ENCODE measurements at regions not wholly inside any gene's neighbourhood (a gene's known extent, or its start where the extent isn't known, plus 50 kb on each side); places are given as distances from the start of the nearest gene placed in this dataset.

GRCh38 chr11:92662601-92663360, 306.7 kb upstream of the MTNR1B start:
- no peak for DNase-seq (ENCODE audit: low spot score)

- no peak for DNase-seq (ENCODE audit: low spot score)
These were observed 305.9 kb upstream of the MTNR1B start for GRCh38 chr11:92663539-92663938.

- DNase-seq (ENCODE audit: low spot score), result no peak
These were observed 301.8 kb upstream of the MTNR1B start for GRCh38 chr11:92667486-92668152.

GRCh38 chr11:92670308-92670890, 299.1 kb upstream of the MTNR1B start:
- DNase-seq (ENCODE audit: low spot score), result no peak

GRCh38 chr11:92671081-92671480, 298.4 kb upstream of the MTNR1B start:
- DNase-seq (ENCODE audit: low spot score), result no peak

GRCh38 chr11:92675303-92675702, 294.1 kb upstream of the MTNR1B start:
- no peak for DNase-seq (ENCODE audit: low spot score)

GRCh38 chr11:92675810-92676209, 293.6 kb upstream of the MTNR1B start:
- no peak for DNase-seq (ENCODE audit: low spot score)

GRCh38 chr11:92678008-92678611, 291.3 kb upstream of the MTNR1B start:
- no peak for DNase-seq (ENCODE audit: low spot score)

GRCh38 chr11:92681586-92681985, 287.9 kb upstream of the MTNR1B start:
- no peak for DNase-seq (ENCODE audit: low spot score)

- no peak for DNase-seq (ENCODE audit: low spot score)
These were observed 287.3 kb upstream of the MTNR1B start for GRCh38 chr11:92682136-92682535.

- no peak for DNase-seq (ENCODE audit: low spot score)
These were observed 286.5 kb upstream of the MTNR1B start for GRCh38 chr11:92682952-92683351.

- no peak for DNase-seq (ENCODE audit: low spot score)
These were observed 284.4 kb upstream of the MTNR1B start for GRCh38 chr11:92685049-92685448.

GRCh38 chr11:92687724-92688123, 281.7 kb upstream of the MTNR1B start:
- DNase-seq (ENCODE audit: low spot score), result no peak

- DNase-seq (ENCODE audit: low spot score), result no peak
These were observed 281.0 kb upstream of the MTNR1B start for GRCh38 chr11:92688416-92688815.

GRCh38 chr11:92692826-92693546, 276.5 kb upstream of the MTNR1B start:
- no peak for DNase-seq (ENCODE audit: low spot score)

- DNase-seq (ENCODE audit: low spot score), result no peak
These were observed 273.4 kb upstream of the MTNR1B start for GRCh38 chr11:92696076-92696475.

GRCh38 chr11:92697461-92698312, 271.8 kb upstream of the MTNR1B start:
- DNase-seq (ENCODE audit: low spot score), result no peak

GRCh38 chr11:92698742-92699141, 270.7 kb upstream of the MTNR1B start:
- DNase-seq (ENCODE audit: low spot score), result no peak

GRCh38 chr11:92702037-92702804, 267.2 kb upstream of the MTNR1B start:
- no peak for DNase-seq (ENCODE audit: low spot score)

- DNase-seq (ENCODE audit: low spot score), result no peak
These were observed 266.5 kb upstream of the MTNR1B start for GRCh38 chr11:92702805-92703448.

All from H4 (cell line).